ENCODE measurements at regions not wholly inside any gene's neighbourhood (a gene's known extent, or its start where the extent isn't known, plus 50 kb on each side); places are given as distances from the start of the nearest gene placed in this dataset.
A peak's percentile ranks its signal among the peaks of the same experiment; 100 is the strongest.

GRCh38 chr3:83513677-83514076, 1445.1 kb upstream of the CADM2 start:
- DNase-seq (ENCODE audit: low read depth, low spot score), result no peak

GRCh38 chr3:83514130-83514914, 1444.5 kb upstream of the CADM2 start:
- DNase-seq (ENCODE audit: low read depth, low spot score), result peak; percentile 80

- DNase-seq (ENCODE audit: low read depth, low spot score), result no peak
Observed at GRCh38 chr3:83515123-83515522, 1443.7 kb upstream of the CADM2 start.

- DNase-seq (ENCODE audit: low read depth, low spot score), result peak; percentile 67
Observed at GRCh38 chr3:83523470-83524073, 1435.2 kb upstream of the CADM2 start.

GRCh38 chr3:83524901-83525300, 1433.9 kb upstream of the CADM2 start:
- no peak for DNase-seq (ENCODE audit: low read depth, low spot score)

GRCh38 chr3:83559082-83559481, 1399.7 kb upstream of the CADM2 start:
- no peak for DNase-seq (ENCODE audit: low read depth, low spot score)

- no peak for DNase-seq (ENCODE audit: low read depth, low spot score)
Observed at GRCh38 chr3:83567935-83568334, 1390.9 kb upstream of the CADM2 start.

- no peak for DNase-seq (ENCODE audit: low read depth, low spot score)
Observed at GRCh38 chr3:83581546-83581945, 1377.2 kb upstream of the CADM2 start.

- no peak for DNase-seq (ENCODE audit: low read depth, low spot score)
Observed at GRCh38 chr3:83601704-83602103, 1357.1 kb upstream of the CADM2 start.

GRCh38 chr3:83622526-83622925, 1336.3 kb upstream of the CADM2 start:
- DNase-seq (ENCODE audit: low read depth, low spot score), result no peak

GRCh38 chr3:83625261-83625660, 1333.5 kb upstream of the CADM2 start:
- no peak for DNase-seq (ENCODE audit: low read depth, low spot score)

- no peak for DNase-seq (ENCODE audit: low read depth, low spot score)
Observed at GRCh38 chr3:83628471-83628870, 1330.3 kb upstream of the CADM2 start.

- DNase-seq (ENCODE audit: low read depth, low spot score), result no peak
Observed at GRCh38 chr3:83632526-83632925, 1326.3 kb upstream of the CADM2 start.

- no peak for DNase-seq (ENCODE audit: low read depth, low spot score)
Observed at GRCh38 chr3:83633758-83634157, 1325.0 kb upstream of the CADM2 start.

GRCh38 chr3:83649692-83650091, 1309.1 kb upstream of the CADM2 start:
- DNase-seq (ENCODE audit: low read depth, low spot score), result no peak

GRCh38 chr3:83655083-83655482, 1303.7 kb upstream of the CADM2 start:
- DNase-seq (ENCODE audit: low read depth, low spot score), result no peak

GRCh38 chr3:83662381-83662960, 1296.3 kb upstream of the CADM2 start:
- no peak for DNase-seq (ENCODE audit: low read depth, low spot score)

- DNase-seq (ENCODE audit: low read depth, low spot score), result no peak
Observed at GRCh38 chr3:83670416-83670815, 1288.4 kb upstream of the CADM2 start.

GRCh38 chr3:83683937-83684598, 1274.7 kb upstream of the CADM2 start:
- DNase-seq (ENCODE audit: low read depth, low spot score), result no peak

- DNase-seq (ENCODE audit: low read depth, low spot score), result no peak
Observed at GRCh38 chr3:83706669-83707068, 1252.1 kb upstream of the CADM2 start.

GRCh38 chr3:83715307-83715706, 1243.5 kb upstream of the CADM2 start:
- DNase-seq (ENCODE audit: low read depth, low spot score), result no peak

GRCh38 chr3:83729576-83729975, 1229.2 kb upstream of the CADM2 start:
- DNase-seq (ENCODE audit: low read depth, low spot score), result no peak
